Fibroblast of upper back skin (primary cell): ENCODE measurements at regions not wholly inside any gene's neighbourhood (a gene's known extent, or its start where the extent isn't known, plus 50 kb on each side); places are given as distances from the start of the nearest gene placed in this dataset.

Experiments used
- DNase-seq: peaks from one replicate; pipeline ENCODE4 v3.0.0-alpha.2; 2013

DNA sequence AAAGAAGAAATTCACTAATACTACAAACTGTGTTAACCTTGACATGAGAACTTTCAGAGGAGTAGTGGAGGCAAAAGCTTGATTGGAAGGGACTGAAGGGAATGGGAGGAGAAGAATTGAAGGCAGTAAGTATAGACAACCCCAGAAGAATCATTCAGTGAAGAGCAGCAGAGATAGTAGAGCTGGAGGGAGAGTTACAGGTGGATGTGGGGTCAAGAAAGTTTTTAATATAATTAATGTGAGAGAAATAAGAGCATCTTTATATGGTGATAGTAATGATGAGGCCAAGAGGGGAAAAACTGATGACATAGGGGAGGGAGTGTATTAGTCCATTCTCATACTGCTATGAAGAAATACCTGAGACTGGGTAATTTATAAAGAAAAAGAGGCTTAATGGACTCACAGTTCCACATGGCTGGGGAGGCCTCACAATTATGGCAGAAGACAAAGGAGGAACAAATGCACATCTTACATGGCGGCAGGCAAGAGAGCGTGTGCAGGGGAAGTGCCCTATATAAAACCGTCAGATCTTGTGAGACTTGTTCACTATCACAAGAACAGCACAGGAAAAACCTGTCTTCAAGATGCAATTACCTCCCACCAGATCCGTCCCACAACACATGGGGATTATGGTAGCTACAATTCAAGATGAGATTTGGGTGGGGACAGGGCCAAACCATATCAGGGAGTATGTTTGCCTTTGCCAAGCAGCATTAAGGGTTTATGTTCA is 88.3 kb upstream of the PIK3CG start:
- no peak for DNase-seq

GRCh38 chr7:106777674-106778299 is 87.3 kb upstream of the PIK3CG start:
- DNase-seq = no peak

DNA sequence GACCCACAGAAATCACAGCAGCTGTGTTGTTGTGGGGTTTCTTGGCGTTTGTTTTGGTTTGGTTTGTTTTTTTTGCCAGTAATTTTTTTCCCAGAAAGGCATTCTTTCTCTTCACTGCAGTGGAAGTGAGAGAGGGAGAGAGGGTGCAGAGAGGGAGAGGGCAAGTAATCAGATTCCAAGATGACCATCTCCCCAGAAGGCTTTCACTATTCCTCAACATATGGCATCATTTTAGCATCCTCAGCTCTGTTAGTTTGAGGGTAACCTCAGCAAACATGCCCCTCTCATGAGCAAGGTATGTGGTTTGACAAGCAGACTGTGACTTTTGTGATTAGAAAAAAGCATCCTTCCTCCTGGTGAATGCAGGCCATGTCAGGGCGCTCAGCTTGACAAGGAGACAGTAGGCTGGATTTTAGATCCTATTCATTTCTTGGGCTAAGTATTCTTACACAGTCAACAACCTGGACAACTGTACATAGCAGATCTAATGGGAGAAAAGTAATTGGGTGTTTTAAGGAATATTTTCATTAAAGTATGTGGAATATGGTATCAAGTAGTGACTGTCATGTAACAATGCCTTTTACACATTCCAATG is 86.3 kb upstream of the PIK3CG start:
- peak; percentile 51 for DNase-seq

GRCh38 chr7:106779877-106780276 is 85.2 kb upstream of the PIK3CG start:
- DNase-seq = no peak

- DNase-seq = no peak
These were observed 84.1 kb upstream of the PIK3CG start for GRCh38 chr7:106781007-106781406.

DNA sequence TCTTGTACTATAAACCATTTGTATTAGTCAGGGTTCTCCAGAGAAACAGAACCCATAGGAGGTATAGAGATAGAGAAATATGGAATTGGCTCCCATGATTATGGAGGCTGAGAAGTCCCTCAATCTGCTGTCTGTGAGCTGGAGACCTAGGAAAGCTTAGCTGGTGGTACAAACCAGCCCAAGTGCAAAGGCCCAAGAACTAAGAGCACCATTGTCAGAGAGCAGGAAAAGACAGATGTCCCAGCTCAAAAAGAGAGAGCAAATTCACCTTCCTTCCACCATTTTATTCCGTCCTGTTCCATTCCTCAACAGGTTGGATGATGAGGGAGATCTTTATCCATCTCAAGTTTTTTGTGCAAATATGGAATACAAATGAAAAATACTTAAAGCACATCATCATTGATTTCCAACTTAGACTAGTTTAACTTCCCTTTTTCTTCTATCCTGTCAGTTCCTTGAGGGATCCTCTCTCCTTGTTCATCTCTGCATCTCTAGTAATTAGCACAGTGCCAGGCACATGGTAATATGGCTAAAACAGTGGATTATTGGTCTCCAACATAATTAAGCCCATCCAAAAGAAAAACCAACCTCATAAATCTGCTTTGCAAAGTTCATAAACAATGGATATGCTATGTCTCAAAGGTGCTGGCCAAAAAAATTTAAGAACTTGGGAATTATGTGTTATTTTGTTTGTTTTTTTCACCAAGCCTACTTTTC is 83.1 kb upstream of the PIK3CG start:
- DNase-seq = no peak

DNA sequence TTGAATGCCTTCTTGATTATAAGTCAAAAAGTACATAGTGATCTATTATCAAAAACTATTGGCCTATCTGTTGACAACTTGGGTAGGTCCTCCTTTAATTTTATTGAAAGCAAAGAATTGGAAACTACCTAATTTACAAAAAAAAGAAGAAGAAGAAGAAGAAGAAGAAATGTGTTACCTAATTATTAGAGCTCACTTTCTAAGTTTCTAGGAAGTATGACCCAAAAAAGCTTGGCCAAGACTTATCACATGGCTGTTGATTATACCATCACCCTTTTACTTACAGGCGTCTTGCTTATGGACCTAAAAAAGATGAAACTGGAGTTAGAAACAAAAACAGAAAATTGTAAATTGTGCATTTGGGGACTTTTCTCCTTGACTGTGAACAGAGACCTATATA is 81.8 kb upstream of the PIK3CG start:
- no peak for DNase-seq

GRCh38 chr7:106788637-106789036 is 76.4 kb upstream of the PIK3CG start:
- no peak for DNase-seq

DNA sequence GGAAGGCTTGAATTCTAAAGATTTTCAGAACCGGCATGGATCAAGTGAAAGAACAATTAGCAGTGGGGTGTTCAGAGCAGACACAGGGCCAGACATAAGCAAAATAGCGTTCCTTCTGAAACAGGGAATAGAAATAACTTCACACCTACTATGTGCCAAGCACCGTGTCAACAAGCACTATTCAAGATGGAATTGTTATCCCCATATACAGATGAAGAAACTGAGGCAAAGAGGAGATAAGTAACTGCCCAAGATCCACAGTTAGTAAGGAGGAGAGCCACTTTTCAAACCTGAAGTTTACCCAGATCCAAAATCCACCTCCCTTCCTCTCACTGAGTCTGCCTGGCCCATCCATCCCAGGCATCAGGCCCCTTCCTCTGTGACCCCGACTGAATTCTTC is 73.6 kb upstream of the PIK3CG start:
- no peak for DNase-seq

DNA sequence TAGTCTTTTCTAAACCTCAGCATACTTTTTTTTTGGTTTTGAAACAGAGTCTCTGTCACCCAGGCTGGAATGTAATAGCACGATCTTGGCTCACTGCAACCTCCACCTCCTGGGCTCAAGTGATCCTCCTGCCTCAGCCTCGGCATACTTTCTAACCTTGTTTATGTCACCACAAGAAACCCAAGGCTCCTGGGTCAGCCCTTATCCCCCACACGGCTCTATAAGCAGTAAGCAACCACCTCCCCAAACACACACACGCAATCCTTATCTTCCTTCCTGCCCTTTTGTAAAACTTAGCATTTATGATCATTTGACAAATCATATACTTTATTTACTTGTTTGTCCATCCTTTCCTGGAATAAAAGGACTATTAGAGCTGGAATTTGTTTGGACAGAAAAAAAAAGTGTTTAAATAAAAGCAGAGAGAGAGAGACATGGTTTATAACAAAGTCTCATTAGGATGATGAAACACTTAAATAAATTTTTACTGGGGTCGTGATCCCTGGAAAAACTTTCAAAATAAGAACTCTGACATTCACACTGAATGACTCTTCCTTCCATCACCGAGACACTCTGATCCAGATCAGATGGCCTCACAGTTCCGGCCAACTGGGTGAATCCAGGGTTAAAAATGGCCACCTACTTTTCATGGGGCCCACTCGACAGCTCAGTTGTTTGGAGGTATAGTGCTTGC is 72.7 kb upstream of the PIK3CG start:
- DNase-seq = no peak

DNA sequence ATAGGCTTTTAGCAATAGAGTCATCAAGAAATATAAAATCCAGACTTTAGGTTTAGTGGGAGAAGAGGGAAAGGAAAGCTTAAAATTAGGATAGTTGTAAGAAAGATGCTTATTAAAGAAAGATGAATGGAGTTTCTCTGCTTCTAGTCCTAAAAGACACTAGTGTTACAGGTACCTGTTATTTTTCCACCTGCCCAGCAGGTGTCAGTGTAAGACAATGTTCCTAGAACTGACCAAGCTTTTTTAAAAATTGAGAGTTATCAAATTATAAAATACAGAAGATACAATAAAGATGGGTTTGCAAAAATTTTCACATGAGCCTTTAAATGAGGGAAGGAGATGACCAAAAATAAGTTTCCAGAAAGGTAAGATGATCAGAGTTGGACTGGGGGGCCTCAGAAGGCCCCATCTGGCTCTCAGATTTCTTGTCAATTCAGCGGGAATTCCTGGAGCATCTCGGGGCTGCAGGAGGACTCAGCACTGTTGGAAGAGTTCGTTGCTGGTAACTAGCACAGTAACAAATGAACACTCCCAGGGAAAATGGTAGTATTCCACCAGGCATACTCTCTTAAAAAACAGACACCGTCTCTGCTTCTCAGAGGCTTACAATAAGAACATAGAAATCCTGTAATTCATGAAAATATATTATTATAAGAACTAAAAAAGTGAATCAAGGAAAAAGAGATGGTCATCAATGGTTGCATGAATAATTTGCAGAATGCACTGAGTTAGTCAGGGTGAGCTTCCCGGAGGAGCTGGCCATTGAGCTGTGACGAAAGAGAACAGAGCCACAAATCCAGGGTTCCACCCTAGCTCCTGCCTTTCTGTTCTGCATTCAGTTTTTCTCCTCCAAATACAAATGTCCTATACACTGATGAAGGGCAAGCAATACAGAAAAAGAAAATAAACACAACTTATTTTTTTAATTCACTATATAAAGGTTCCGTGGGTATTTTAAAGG is 71.8 kb upstream of the PIK3CG start:
- peak; percentile 26 for DNase-seq

DNA sequence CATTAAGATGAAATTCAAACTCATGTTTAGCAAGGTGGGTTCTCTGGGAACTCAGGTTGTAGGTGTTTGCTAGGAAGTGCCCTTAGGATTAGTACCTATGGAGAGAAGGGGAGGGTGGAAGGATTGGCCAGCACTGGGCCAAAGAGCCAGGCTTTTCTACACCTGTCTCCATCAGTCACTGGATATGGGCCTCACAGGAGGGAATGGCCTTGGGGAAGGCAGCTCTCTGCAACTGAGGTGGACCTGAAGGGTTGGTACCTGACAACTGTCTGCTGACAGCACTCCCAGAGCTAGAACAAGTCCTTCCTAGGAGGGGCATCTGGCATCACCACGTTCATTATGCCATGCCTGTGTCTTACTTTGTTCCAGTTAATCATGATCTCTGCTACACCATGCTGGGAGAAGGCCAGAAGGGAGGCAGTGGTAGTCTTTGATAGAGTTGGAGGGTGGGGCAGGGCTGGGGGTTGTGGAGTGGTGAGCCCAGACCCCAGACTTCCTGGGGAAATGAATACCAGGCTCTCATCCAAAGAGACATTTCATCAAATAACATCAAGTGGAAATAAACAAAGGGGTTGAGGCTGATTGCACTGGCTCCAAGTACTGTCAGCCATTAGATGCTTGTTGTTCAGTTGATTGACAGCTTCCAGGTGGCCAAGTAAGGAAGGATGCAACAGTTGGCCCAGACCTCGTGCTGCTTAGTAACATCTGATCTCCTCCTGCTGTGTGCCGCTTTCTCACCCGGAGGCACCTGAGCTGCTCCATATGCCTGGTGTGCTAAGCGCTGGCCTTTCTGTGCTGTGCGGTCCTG is 70.6 kb upstream of the PIK3CG start:
- DNase-seq = no peak

- DNase-seq = peak; percentile 17
These were observed 69.8 kb upstream of the PIK3CG start for GRCh38 chr7:106795084-106795876.

GRCh38 chr7:106795877-106796231 is 69.2 kb upstream of the PIK3CG start:
- no peak for DNase-seq

GRCh38 chr7:106797937-106798336 is 67.1 kb upstream of the PIK3CG start:
- no peak for DNase-seq

DNA sequence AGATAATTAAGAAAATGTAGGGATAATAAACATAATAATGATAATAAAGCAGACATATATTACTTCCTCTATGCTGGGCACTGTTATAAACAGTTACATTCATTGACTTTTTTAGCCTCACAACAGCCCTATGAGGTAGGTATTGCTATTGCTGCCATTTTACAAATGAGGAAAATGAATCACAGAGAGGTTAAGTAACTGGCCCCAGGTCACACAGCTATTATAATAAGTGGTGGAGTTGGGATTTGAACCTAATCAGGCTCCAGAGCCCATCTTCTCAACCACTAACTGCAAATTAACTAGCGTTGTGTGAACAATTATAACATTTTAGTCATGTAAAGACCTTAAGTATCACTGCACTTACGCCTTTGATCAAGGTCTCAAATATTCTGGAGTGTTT is 62.5 kb upstream of the PIK3CG start:
- no peak for DNase-seq

GRCh38 chr7:106806556-106806955 is 58.5 kb upstream of the PIK3CG start:
- no peak for DNase-seq

- DNase-seq = no peak
These were observed 57.6 kb upstream of the PIK3CG start for GRCh38 chr7:106807474-106807873.

DNA sequence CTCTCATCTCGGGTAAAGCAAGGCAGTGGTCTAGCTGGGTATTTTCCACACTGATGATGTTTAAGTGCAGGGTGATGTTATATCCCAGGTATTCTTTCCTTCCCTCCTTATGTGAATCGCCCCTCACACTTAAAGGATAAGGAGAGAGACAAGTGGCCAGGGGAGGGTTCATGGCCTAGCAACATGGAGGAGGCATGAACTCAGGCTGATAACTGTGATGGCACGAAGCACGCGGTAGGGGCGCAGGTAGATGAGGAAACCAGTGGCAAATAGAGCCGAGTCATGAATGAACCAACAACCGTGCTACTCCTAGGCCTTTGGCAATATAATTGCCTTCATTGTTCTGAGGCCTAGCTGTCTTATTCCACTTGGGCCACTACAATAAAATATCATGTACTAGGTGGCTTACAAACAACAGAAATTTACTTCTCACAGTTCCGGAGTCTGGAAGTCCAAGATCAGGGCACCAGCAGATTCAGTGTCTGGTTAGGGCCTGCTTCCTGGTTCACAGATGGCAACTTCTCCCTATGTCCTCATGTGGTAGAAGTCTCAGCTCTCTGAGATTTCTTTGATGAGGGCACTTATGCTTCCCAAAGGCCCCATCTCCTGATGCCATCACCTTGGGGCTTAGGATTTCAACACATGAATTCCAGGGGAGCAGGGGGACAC is 56.0 kb upstream of the PIK3CG start:
- no peak for DNase-seq

- no peak for DNase-seq
These were observed 53.6 kb upstream of the PIK3CG start for GRCh38 chr7:106811472-106811871.
